SK-N-SH treated with all-trans-retinoic acid at 6 μM for 48 hours (cell line): ENCODE measurements at regions not wholly inside any gene's neighbourhood (a gene's known extent, or its start where the extent isn't known, plus 50 kb on each side); places are given as distances from the start of the nearest gene placed in this dataset.

Experiments
- ATAC-seq: fragments of 200-7000 bp; cut with Tn5 transposase; 3 replicates; pipeline ENCODE4 v1.9.1; 2020; ENCODE audit warnings: mild to moderate bottlenecking, moderate library complexity
- ARNTL ChIP-seq: fragments of 450-650 bp; formaldehyde crosslinking; IDR thresholded peaks from 2 replicates; pipeline ENCODE4 v1.5.0; 2020; ENCODE audit warnings: low read depth, mild to moderate bottlenecking, moderate library complexity, borderline replicate concordance
- BACH2 ChIP-seq: fragments of 250-450 bp; sonication (Bioruptor Pico); IDR thresholded peaks from 2 replicates; pipeline ENCODE4 v1.9.0; 2021; ENCODE audit warnings: mild to moderate bottlenecking, borderline replicate concordance
- CSDC2 ChIP-seq: fragments of 250-450 bp; sonication (Bioruptor Pico); IDR thresholded peaks from 2 replicates; pipeline ENCODE4 v1.5.0; 2020; ENCODE audit warnings: mild to moderate bottlenecking, moderate library complexity
- ESRRG ChIP-seq: fragments of 250-450 bp; sonication (Bioruptor Pico); IDR thresholded peaks from 2 replicates; pipeline ENCODE4 v1.6.1; 2021; ENCODE audit warnings: mild to moderate bottlenecking
- GLIS3 ChIP-seq: fragments of 250-450 bp; sonication (Bioruptor Pico); IDR thresholded peaks from 2 replicates; pipeline ENCODE4 v1.5.0; 2020; ENCODE audit warnings: mild to moderate bottlenecking, moderate library complexity
- ISL1 ChIP-seq: fragments of 250-450 bp; sonication (Bioruptor Pico); IDR thresholded peaks from 2 replicates; pipeline ENCODE4 v2.1.2; 2022; ENCODE audit warnings: mild to moderate bottlenecking, moderate library complexity
- OSR1 ChIP-seq: fragments of 250-450 bp; sonication (Bioruptor Pico); IDR thresholded peaks from 2 replicates; pipeline ENCODE4 v1.8.0; 2022; ENCODE audit warnings: moderate library complexity, mild to moderate bottlenecking, inconsistent platforms
- PPARA ChIP-seq: fragments of 250-450 bp; sonication (Bioruptor Pico); IDR thresholded peaks from 2 replicates; pipeline ENCODE4 v1.5.0; 2020; ENCODE audit warnings: mild to moderate bottlenecking, borderline replicate concordance
- SNAI2 ChIP-seq: fragments of 250-450 bp; sonication (Bioruptor Pico); IDR thresholded peaks from 2 replicates; pipeline ENCODE4 v1.5.0; 2020; ENCODE audit warnings: mild to moderate bottlenecking, moderate library complexity
- TCF4 ChIP-seq: fragments of 250-450 bp; sonication (Bioruptor Pico); IDR thresholded peaks from 2 replicates; pipeline ENCODE4 v1.8.0; 2021; ENCODE audit warnings: mild to moderate bottlenecking, moderate library complexity, borderline replicate concordance
- TOX ChIP-seq: fragments of 250-450 bp; sonication (Bioruptor Pico); IDR thresholded peaks from 2 replicates; pipeline ENCODE4 v1.8.0; 2021; ENCODE audit warnings: mild to moderate bottlenecking, moderate library complexity, borderline replicate concordance
- ZC3H10 ChIP-seq: fragments of 250-450 bp; sonication (Bioruptor Pico); IDR thresholded peaks from 2 replicates; pipeline ENCODE4 v1.5.1; 2021; ENCODE audit warnings: mild to moderate bottlenecking, moderate library complexity
- ZFP30 ChIP-seq: fragments of 450-650 bp; formaldehyde crosslinking; IDR thresholded peaks from 2 replicates; pipeline ENCODE4 v1.5.0; 2022; ENCODE audit warnings: mild to moderate bottlenecking, moderate library complexity
- ZNF565 ChIP-seq: fragments of 450-650 bp; formaldehyde crosslinking; conservative IDR thresholded peaks from 2 replicates; pipeline ENCODE4 v1.5.0; 2020; ENCODE audit warnings: low read depth, mild to moderate bottlenecking, moderate library complexity
- ZNF70 ChIP-seq: fragments of 450-650 bp; formaldehyde crosslinking; IDR thresholded peaks from 2 replicates; pipeline ENCODE4 v1.5.0; 2020; ENCODE audit warnings: mild to moderate bottlenecking, moderate library complexity
- ZNF8 ChIP-seq: fragments of 450-650 bp; formaldehyde crosslinking; IDR thresholded peaks from 2 replicates; pipeline ENCODE4 v1.5.0; 2020; ENCODE audit warnings: mild to moderate bottlenecking, moderate library complexity
- TF ChIP-seq, protein P1 (sequence below): fragments of 250-450 bp; sonication (Bioruptor Pico); IDR thresholded peaks from 2 replicates; pipeline ENCODE4 v1.8.0; 2021; ENCODE audit warnings: low read depth, mild to moderate bottlenecking, moderate library complexity, borderline replicate concordance
- TF ChIP-seq, protein P2 (sequence below): fragments of 250-450 bp; sonication (Bioruptor Pico); IDR thresholded peaks from 2 replicates; pipeline ENCODE4 v1.8.0; 2020; ENCODE audit warnings: mild to moderate bottlenecking, moderate library complexity, borderline replicate concordance
- TF ChIP-seq, protein P3 (sequence below): fragments of 250-450 bp; sonication (Bioruptor Pico); IDR thresholded peaks from 2 replicates; pipeline ENCODE4 v1.5.0; 2020; ENCODE audit warnings: mild to moderate bottlenecking, moderate library complexity
- TF ChIP-seq, protein P4 (sequence below): fragments of 250-450 bp; sonication (Bioruptor Pico); IDR thresholded peaks from 2 replicates; pipeline ENCODE4 v1.5.1; 2021; ENCODE audit warnings: mild to moderate bottlenecking, moderate library complexity

DNA sequence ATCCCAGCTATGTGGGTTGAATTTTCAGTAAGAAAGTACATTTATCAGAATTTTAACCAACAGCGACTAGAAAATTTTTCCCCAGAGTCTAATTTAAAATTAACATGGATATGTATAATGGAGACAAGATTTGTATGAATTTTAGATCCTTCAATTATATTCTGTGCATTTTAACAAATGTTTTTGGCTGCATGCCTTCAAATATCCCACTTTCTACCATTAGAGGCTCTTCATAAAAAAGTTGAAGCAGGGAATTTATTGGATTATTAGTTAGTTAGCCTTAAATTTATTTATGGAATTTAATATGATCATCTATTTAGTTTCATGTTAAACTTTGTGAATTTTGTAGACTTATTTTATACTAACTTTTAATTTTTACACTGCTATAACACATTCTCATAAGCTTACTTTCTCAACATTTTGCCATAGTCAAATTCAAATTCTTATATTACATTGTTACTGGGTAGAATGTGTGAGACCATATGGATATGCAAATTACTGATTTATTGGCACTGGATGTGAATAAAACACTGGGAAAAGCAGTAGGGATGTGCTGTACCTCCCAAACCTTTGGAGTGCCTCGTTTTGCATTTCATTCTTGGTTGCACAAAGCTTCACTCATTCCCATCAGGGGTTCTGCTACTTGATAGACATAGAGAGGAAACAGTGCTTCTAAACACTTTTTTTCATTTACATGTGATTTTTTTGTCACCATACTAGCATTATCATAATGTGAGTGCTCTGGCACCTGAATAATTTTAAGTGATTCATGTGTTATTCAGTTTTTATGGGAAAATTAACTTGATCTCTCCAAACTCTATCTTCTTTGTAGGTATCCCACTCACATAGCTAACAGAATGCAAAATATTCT is 491.8 kb upstream of the COX7C start:
- ATAC-seq = no peak
- no peak for TF ChIP-seq PPARA (CRISPR knock-in tag)
- TF ChIP-seq ARNTL = no peak
- no peak for TF ChIP-seq BACH2 (CRISPR knock-in tag)
- no peak for TF ChIP-seq OSR1 (CRISPR knock-in tag)
- TF ChIP-seq TCF4 (CRISPR knock-in tag) = no peak
- TF ChIP-seq TOX (CRISPR knock-in tag) = no peak
- no peak for TF ChIP-seq ISL1 (CRISPR knock-in tag)
- TF ChIP-seq GLIS3 (CRISPR knock-in tag) = no peak
- no peak for TF ChIP-seq CSDC2 (CRISPR knock-in tag)
- no peak for TF ChIP-seq ZNF8 (CRISPR knock-in tag)
- TF ChIP-seq, protein P1, sequence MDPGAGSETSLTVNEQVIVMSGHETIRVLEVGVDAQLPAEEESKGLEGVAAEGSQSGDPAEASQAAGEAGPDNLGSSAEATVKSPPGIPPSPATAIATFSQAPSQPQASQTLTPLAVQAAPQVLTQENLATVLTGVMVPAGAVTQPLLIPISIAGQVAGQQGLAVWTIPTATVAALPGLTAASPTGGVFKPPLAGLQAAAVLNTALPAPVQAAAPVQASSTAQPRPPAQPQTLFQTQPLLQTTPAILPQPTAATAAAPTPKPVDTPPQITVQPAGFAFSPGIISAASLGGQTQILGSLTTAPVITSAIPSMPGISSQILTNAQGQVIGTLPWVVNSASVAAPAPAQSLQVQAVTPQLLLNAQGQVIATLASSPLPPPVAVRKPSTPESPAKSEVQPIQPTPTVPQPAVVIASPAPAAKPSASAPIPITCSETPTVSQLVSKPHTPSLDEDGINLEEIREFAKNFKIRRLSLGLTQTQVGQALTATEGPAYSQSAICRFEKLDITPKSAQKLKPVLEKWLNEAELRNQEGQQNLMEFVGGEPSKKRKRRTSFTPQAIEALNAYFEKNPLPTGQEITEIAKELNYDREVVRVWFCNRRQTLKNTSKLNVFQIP (CRISPR knock-in tag) = no peak
- TF ChIP-seq ZNF565 (CRISPR knock-in tag) = no peak
- TF ChIP-seq ESRRG = no peak
- TF ChIP-seq, protein P2, sequence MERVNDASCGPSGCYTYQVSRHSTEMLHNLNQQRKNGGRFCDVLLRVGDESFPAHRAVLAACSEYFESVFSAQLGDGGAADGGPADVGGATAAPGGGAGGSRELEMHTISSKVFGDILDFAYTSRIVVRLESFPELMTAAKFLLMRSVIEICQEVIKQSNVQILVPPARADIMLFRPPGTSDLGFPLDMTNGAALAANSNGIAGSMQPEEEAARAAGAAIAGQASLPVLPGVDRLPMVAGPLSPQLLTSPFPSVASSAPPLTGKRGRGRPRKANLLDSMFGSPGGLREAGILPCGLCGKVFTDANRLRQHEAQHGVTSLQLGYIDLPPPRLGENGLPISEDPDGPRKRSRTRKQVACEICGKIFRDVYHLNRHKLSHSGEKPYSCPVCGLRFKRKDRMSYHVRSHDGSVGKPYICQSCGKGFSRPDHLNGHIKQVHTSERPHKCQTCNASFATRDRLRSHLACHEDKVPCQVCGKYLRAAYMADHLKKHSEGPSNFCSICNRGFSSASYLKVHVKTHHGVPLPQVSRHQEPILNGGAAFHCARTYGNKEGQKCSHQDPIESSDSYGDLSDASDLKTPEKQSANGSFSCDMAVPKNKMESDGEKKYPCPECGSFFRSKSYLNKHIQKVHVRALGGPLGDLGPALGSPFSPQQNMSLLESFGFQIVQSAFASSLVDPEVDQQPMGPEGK (CRISPR knock-in tag) = no peak
- no peak for TF ChIP-seq ZC3H10 (CRISPR knock-in tag)

DNA sequence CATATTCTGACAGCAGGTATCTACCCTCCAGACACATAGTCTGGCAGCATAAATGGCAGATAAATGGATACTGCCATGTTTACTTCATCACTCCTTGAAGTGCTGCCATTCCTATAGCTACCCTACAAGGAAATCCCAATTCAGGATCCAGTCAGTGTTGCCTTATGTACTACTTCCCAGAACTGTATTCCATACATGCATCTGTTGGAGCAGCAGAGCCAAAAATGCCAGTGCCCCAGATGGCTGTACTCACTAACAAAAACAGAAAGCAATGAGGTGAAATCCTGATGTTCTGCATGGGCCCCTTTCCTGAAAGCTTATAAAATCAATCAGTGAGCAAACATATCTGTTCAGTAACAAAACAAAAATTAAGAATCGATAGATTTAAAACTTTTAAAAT is 490.0 kb upstream of the COX7C start:
- no peak for ATAC-seq
- TF ChIP-seq ZFP30 (CRISPR knock-in tag) (no peak), PPARA (CRISPR knock-in tag) (no peak), ZNF8 (CRISPR knock-in tag) (no peak), ESRRG (no peak), SNAI2 (CRISPR knock-in tag) (no peak), ZNF70 (CRISPR knock-in tag) (no peak), ARNTL (no peak), CSDC2 (CRISPR knock-in tag) (no peak), ZNF565 (CRISPR knock-in tag) (no peak), GLIS3 (CRISPR knock-in tag) (no peak), TCF4 (CRISPR knock-in tag) (no peak)
- TF ChIP-seq, protein P1 (CRISPR knock-in tag) = no peak
- TF ChIP-seq, protein P3, sequence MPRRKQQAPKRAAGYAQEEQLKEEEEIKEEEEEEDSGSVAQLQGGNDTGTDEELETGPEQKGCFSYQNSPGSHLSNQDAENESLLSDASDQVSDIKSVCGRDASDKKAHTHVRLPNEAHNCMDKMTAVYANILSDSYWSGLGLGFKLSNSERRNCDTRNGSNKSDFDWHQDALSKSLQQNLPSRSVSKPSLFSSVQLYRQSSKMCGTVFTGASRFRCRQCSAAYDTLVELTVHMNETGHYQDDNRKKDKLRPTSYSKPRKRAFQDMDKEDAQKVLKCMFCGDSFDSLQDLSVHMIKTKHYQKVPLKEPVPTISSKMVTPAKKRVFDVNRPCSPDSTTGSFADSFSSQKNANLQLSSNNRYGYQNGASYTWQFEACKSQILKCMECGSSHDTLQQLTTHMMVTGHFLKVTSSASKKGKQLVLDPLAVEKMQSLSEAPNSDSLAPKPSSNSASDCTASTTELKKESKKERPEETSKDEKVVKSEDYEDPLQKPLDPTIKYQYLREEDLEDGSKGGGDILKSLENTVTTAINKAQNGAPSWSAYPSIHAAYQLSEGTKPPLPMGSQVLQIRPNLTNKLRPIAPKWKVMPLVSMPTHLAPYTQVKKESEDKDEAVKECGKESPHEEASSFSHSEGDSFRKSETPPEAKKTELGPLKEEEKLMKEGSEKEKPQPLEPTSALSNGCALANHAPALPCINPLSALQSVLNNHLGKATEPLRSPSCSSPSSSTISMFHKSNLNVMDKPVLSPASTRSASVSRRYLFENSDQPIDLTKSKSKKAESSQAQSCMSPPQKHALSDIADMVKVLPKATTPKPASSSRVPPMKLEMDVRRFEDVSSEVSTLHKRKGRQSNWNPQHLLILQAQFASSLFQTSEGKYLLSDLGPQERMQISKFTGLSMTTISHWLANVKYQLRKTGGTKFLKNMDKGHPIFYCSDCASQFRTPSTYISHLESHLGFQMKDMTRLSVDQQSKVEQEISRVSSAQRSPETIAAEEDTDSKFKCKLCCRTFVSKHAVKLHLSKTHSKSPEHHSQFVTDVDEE (CRISPR knock-in tag) = no peak
- TF ChIP-seq, protein P4, sequence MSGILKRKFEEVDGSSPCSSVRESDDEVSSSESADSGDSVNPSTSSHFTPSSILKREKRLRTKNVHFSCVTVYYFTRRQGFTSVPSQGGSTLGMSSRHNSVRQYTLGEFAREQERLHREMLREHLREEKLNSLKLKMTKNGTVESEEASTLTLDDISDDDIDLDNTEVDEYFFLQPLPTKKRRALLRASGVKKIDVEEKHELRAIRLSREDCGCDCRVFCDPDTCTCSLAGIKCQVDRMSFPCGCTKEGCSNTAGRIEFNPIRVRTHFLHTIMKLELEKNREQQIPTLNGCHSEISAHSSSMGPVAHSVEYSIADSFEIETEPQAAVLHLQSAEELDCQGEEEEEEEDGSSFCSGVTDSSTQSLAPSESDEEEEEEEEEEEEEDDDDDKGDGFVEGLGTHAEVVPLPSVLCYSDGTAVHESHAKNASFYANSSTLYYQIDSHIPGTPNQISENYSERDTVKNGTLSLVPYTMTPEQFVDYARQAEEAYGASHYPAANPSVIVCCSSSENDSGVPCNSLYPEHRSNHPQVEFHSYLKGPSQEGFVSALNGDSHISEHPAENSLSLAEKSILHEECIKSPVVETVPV (CRISPR knock-in tag) = no peak
